NB4 (cell line): ENCODE measurements at regions not wholly inside any gene's neighbourhood (a gene's known extent, or its start where the extent isn't known, plus 50 kb on each side); places are given as distances from the start of the nearest gene placed in this dataset.

Experiments
- POLR2A ChIP-seq: IDR thresholded peaks from 2 replicates; pipeline ENCODE4 v1.6.1; 2011; ENCODE audit warnings: mild to moderate bottlenecking; ENCODE audit not compliant: insufficient read length; ENCODE audit errors: extremely low read depth
- TF ChIP-seq, protein P1 (sequence below): IDR thresholded peaks from one replicate; pipeline ENCODE4 v1.5.1; 2012; ENCODE audit warnings: low read depth, low read length

DNA sequence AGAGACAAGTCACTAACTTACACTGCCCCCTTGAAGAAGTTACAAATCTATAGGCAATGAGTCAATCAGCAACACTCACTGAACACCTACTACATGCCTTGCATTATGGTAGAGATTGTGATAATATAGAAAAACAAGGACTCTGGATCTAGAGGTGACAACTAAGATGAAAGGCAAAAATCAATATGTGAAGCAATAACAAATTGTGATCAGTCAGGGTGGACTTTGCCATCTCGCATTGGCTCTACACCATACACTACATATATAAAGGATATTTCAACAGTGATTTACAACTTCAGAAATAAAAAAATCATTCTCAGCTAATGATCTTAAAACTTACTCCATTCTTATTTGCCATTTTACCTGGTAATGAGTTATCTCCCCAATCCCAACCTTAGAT lies 210.7 kb upstream of the CD96 start:
- no peak for TF ChIP-seq POLR2A
- TF ChIP-seq, protein P1, sequence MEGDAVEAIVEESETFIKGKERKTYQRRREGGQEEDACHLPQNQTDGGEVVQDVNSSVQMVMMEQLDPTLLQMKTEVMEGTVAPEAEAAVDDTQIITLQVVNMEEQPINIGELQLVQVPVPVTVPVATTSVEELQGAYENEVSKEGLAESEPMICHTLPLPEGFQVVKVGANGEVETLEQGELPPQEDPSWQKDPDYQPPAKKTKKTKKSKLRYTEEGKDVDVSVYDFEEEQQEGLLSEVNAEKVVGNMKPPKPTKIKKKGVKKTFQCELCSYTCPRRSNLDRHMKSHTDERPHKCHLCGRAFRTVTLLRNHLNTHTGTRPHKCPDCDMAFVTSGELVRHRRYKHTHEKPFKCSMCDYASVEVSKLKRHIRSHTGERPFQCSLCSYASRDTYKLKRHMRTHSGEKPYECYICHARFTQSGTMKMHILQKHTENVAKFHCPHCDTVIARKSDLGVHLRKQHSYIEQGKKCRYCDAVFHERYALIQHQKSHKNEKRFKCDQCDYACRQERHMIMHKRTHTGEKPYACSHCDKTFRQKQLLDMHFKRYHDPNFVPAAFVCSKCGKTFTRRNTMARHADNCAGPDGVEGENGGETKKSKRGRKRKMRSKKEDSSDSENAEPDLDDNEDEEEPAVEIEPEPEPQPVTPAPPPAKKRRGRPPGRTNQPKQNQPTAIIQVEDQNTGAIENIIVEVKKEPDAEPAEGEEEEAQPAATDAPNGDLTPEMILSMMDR, result no peak
